Spleen (tissue), 7 donors: ENCODE measurements at regions not wholly inside any gene's neighbourhood (a gene's known extent, or its start where the extent isn't known, plus 50 kb on each side); places are given as distances from the start of the nearest gene placed in this dataset.

Source experiments
- POLR2A ChIP-seq, 3 donors: fragments of 450-650 bp; IDR thresholded peaks; one replicate each; pipeline ENCODE4 v1.5.1; 2017; ENCODE audit warnings: antibody characterized with exemption in 3 of 3, mild to moderate bottlenecking in 1 of 3
- TF ChIP-seq, protein P1 (sequence below), 11 experiments: fragments of 200-600 bp in 7 of 11; fragments of 450-650 bp in 4 of 11; sonication (generic) in 4 of 11; IDR thresholded peaks in 8 of 11; conservative IDR thresholded peaks in 3 of 11; 1 replicate in 7 of 11; 2 replicates in 4 of 11; pipeline versions ENCODE4 v1.4.0 to v1.8.0; 2016 to 2021; ENCODE audit warnings: antibody characterized with exemption in 11 of 11, inconsistent platforms in 4 of 11, mild to moderate bottlenecking in 1 of 11
- donor health status: DM: no; HTN: no; CAD: no; lungs with moderate emphysema.
- donor health status: DM: no; HTN: no; CAD: no.
- donor health status: DM: no; HTN: no; CAD: no.

GRCh38 chr15:89004726-89005030, 83.6 kb upstream of the ABHD2 start:
- TF ChIP-seq POLR2A (IDR thresholded peaks at IDR 0.05), result no peak
- TF ChIP-seq, protein P1, sequence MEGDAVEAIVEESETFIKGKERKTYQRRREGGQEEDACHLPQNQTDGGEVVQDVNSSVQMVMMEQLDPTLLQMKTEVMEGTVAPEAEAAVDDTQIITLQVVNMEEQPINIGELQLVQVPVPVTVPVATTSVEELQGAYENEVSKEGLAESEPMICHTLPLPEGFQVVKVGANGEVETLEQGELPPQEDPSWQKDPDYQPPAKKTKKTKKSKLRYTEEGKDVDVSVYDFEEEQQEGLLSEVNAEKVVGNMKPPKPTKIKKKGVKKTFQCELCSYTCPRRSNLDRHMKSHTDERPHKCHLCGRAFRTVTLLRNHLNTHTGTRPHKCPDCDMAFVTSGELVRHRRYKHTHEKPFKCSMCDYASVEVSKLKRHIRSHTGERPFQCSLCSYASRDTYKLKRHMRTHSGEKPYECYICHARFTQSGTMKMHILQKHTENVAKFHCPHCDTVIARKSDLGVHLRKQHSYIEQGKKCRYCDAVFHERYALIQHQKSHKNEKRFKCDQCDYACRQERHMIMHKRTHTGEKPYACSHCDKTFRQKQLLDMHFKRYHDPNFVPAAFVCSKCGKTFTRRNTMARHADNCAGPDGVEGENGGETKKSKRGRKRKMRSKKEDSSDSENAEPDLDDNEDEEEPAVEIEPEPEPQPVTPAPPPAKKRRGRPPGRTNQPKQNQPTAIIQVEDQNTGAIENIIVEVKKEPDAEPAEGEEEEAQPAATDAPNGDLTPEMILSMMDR (IDR thresholded peaks at IDR 0.05 in 8 of 11, conservative IDR thresholded peaks at IDR 0.05 in 3 of 11), result no peak
